GM23338 (cell line): ENCODE measurements at regions not wholly inside any gene's neighbourhood (a gene's known extent, or its start where the extent isn't known, plus 50 kb on each side); places are given as distances from the start of the nearest gene placed in this dataset.
A peak's percentile ranks its signal among the peaks of the same experiment; 100 is the strongest.

Experiments used
- ATAC-seq: fragments of 200-7000 bp; cut with Tn5 transposase; 3 replicates; pipeline ENCODE4 v1.9.1; 2020
- DNase-seq: peaks from one replicate; pipeline ENCODE4 v3.0.0-alpha.2; 2015; ENCODE audit warnings: low spot score
- H2AFZ ChIP-seq: fragments of 200-600 bp; sonication (generic); 2 replicates; pipeline ENCODE4 v1.8.0; 2016; ENCODE audit warnings: antibody characterized with exemption, mild to moderate bottlenecking, moderate library complexity
- H3F3A ChIP-seq: fragments of 200-600 bp; sonication (generic); replicated peaks from 2 replicates; pipeline ENCODE4 v1.8.0; 2017; ENCODE audit warnings: antibody characterized with exemption, mixed run types, low read depth
- H3K27ac ChIP-seq: fragments of 200-600 bp; sonication (generic); 2 replicates; pipeline ENCODE4 v1.6.1; 2016; ENCODE audit warnings: low read depth
- H3K27me3 ChIP-seq: fragments of 200-600 bp; sonication (generic); 2 replicates; pipeline ENCODE4 v1.8.0; 2016; ENCODE audit warnings: mild to moderate bottlenecking, mixed run types, moderate library complexity; ENCODE audit not compliant: insufficient read depth
- H3K36me3 ChIP-seq: fragments of 200-600 bp; sonication (generic); 2 replicates; pipeline ENCODE4 v1.8.0; 2016; ENCODE audit warnings: mild to moderate bottlenecking; ENCODE audit not compliant: insufficient read depth
- H3K4me1 ChIP-seq: fragments of 200-600 bp; sonication (generic); 2 replicates; pipeline ENCODE4 v1.8.0; 2016; ENCODE audit warnings: mild to moderate bottlenecking, moderate library complexity; ENCODE audit not compliant: insufficient read depth
- H3K4me2 ChIP-seq: fragments of 200-600 bp; sonication (generic); 2 replicates; pipeline ENCODE4 v1.7.1; 2017; ENCODE audit warnings: mixed run types
- H3K4me3 ChIP-seq: fragments of 200-600 bp; sonication (generic); 2 replicates; pipeline ENCODE4 v1.6.1; 2016; ENCODE audit warnings: mixed run types
- H3K79me2 ChIP-seq: fragments of 200-600 bp; sonication (generic); replicated peaks from 2 replicates; pipeline ENCODE4 v1.8.0; 2017; ENCODE audit warnings: mild to moderate bottlenecking; ENCODE audit not compliant: insufficient read depth
- H3K9me2 ChIP-seq: fragments of 200-600 bp; sonication (generic); 2 replicates; pipeline ENCODE4 v1.8.0; 2017; ENCODE audit not compliant: insufficient read depth
- H4K20me1 ChIP-seq: fragments of 200-600 bp; sonication (generic); replicated peaks from 2 replicates; pipeline ENCODE4 v1.8.0; 2017; ENCODE audit warnings: mild to moderate bottlenecking; ENCODE audit not compliant: insufficient read depth
- H3K27ac Mint-ChIP-seq: 2 replicates; pipeline ENCODE4 v1.8.0; 2020; ENCODE audit warnings: inconsistent platforms, mild to moderate bottlenecking, moderate library complexity, mixed read lengths
- H3K27me3 Mint-ChIP-seq: 3 replicates; pipeline ENCODE4 v1.8.0; 2022; ENCODE audit warnings: low read depth, mild to moderate bottlenecking, moderate library complexity, mixed read lengths, inconsistent platforms; ENCODE audit not compliant: insufficient read depth, poor library complexity
- H3K36me3 Mint-ChIP-seq: 3 replicates; pipeline ENCODE4 v1.8.0; 2021; ENCODE audit warnings: low read depth, mild to moderate bottlenecking, inconsistent platforms, moderate library complexity, mixed read lengths
- H3K4me1 Mint-ChIP-seq: 3 replicates; pipeline ENCODE4 v1.8.0; 2020; ENCODE audit warnings: mild to moderate bottlenecking, inconsistent platforms, mixed read lengths
- H3K4me3 Mint-ChIP-seq: 3 replicates; pipeline ENCODE4 v1.8.0; 2021; ENCODE audit warnings: moderate library complexity, mild to moderate bottlenecking, inconsistent platforms, mixed read lengths
- H3K9me3 Mint-ChIP-seq: 3 replicates; pipeline ENCODE4 v1.8.0; 2020; ENCODE audit warnings: moderate library complexity, mild to moderate bottlenecking, inconsistent platforms, mixed read lengths
- EZH2 ChIP-seq: fragments of 200-600 bp; sonication (generic); IDR thresholded peaks from one replicate; pipeline ENCODE4 v1.8.0; 2017; ENCODE audit warnings: antibody characterized with exemption, mild to moderate bottlenecking, low read depth; ENCODE audit not compliant: unreplicated experiment
- REST ChIP-seq: IDR thresholded peaks from one replicate; pipeline ENCODE4 v1.6.1; 2018; ENCODE audit warnings: antibody characterized with exemption; ENCODE audit not compliant: unreplicated experiment
- STAT1 ChIP-seq: IDR thresholded peaks from one replicate; pipeline ENCODE4 v1.6.1; 2016; ENCODE audit warnings: antibody characterized with exemption; ENCODE audit not compliant: unreplicated experiment
- ZNF114 ChIP-seq: fragments of 250-450 bp; sonication (Bioruptor Pico); IDR thresholded peaks from 2 replicates; pipeline ENCODE4 v1.5.0; 2020; ENCODE audit warnings: mild to moderate bottlenecking, moderate library complexity
- ZNF331 ChIP-seq: fragments of 250-450 bp; sonication (Bioruptor Pico); IDR thresholded peaks from 2 replicates; pipeline ENCODE4 v1.5.0; 2020; ENCODE audit warnings: low read depth, mild to moderate bottlenecking, moderate library complexity
- TF ChIP-seq, protein P1 (sequence below): fragments of 250-450 bp; sonication (Bioruptor Pico); IDR thresholded peaks from 2 replicates; pipeline ENCODE4 v1.5.0; 2020; ENCODE audit warnings: mild to moderate bottlenecking, moderate library complexity

GRCh38 chr22:23408321-23408720 is 171.8 kb downstream of the IGLL1 start (continued):
- TF ChIP-seq, protein P1, sequence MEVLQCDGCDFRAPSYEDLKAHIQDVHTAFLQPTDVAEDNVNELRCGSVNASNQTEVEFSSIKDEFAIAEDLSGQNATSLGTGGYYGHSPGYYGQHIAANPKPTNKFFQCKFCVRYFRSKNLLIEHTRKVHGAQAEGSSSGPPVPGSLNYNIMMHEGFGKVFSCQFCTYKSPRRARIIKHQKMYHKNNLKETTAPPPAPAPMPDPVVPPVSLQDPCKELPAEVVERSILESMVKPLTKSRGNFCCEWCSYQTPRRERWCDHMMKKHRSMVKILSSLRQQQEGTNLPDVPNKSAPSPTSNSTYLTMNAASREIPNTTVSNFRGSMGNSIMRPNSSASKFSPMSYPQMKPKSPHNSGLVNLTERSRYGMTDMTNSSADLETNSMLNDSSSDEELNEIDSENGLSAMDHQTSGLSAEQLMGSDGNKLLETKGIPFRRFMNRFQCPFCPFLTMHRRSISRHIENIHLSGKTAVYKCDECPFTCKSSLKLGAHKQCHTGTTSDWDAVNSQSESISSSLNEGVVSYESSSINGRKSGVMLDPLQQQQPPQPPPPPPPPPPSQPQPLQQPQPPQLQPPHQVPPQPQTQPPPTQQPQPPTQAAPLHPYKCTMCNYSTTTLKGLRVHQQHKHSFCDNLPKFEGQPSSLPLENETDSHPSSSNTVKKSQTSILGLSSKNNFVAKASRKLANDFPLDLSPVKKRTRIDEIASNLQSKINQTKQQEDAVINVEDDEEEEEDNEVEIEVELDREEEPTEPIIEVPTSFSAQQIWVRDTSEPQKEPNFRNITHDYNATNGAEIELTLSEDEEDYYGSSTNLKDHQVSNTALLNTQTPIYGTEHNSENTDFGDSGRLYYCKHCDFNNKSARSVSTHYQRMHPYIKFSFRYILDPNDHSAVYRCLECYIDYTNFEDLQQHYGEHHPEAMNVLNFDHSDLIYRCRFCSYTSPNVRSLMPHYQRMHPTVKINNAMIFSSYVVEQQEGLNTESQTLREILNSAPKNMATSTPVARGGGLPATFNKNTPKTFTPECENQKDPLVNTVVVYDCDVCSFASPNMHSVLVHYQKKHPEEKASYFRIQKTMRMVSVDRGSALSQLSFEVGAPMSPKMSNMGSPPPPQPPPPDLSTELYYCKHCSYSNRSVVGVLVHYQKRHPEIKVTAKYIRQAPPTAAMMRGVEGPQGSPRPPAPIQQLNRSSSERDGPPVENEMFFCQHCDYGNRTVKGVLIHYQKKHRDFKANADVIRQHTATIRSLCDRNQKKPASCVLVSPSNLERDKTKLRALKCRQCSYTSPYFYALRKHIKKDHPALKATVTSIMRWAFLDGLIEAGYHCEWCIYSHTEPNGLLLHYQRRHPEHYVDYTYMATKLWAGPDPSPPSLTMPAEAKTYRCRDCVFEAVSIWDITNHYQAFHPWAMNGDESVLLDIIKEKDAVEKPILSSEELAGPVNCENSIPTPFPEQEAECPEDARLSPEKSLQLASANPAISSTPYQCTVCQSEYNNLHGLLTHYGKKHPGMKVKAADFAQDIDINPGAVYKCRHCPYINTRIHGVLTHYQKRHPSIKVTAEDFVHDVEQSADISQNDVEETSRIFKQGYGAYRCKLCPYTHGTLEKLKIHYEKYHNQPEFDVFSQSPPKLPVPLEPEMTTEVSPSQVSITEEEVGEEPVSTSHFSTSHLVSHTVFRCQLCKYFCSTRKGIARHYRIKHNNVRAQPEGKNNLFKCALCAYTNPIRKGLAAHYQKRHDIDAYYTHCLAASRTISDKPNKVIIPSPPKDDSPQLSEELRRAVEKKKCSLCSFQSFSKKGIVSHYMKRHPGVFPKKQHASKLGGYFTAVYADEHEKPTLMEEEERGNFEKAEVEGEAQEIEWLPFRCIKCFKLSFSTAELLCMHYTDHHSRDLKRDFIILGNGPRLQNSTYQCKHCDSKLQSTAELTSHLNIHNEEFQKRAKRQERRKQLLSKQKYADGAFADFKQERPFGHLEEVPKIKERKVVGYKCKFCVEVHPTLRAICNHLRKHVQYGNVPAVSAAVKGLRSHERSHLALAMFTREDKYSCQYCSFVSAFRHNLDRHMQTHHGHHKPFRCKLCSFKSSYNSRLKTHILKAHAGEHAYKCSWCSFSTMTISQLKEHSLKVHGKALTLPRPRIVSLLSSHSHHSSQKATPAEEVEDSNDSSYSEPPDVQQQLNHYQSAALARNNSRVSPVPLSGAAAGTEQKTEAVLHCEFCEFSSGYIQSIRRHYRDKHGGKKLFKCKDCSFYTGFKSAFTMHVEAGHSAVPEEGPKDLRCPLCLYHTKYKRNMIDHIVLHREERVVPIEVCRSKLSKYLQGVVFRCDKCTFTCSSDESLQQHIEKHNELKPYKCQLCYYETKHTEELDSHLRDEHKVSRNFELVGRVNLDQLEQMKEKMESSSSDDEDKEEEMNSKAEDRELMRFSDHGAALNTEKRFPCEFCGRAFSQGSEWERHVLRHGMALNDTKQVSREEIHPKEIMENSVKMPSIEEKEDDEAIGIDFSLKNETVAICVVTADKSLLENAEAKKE (CRISPR knock-in tag), result no peak
- no peak for TF ChIP-seq ZNF114 (CRISPR knock-in tag)

DNA sequence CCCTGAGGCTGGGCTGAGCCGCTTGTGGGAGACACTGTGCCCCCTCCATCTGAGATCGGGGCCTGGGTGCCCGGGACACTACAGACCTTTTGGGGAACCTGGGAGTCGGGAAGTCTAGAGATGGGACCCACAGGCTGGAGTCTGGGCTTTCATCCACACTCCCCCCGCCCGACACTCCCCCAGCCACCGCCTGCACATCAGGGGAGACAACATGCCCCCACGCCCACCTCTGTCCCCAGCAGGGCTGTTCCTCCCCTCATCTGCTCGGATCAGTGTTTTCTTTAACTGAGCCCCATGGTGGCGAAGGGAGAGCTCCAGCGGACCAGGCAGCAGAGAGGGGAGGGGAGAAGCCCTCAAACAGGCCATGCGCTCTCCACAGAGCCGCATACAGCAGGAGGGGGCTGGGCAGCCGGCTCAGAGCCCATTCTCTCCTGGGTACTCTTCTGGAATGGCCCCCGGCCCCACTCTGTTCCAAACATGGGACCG is 174.7 kb downstream of the IGLL1 start:
- Histone ChIP-seq H3K9me2 (no peaks in the 10 kb centered on the region), H3K4me2 (no peak overlapping the region), H3K4me3 (no peak overlapping the region), H3K79me2 (no peaks in the 10 kb centered on the region), H3K4me1 (peaks cover 10% of the 10 kb centered on the region), H3K36me3 (no peaks in the 10 kb centered on the region), H3K27me3 (no peaks in the 10 kb centered on the region), H3F3A (no peaks in the 10 kb centered on the region), H3K27ac (no peak overlapping the region), H2AFZ (no peak overlapping the region), H4K20me1 (no peaks in the 10 kb centered on the region)
- H3K27ac Mint-ChIP-seq, result no peak overlapping the region
- H3K27me3 Mint-ChIP-seq, result peaks cover 15% of the 10 kb centered on the region
- ATAC-seq (peak; percentile 34), DNase-seq (no peak)
- peaks cover 12% of the 10 kb centered on the region for H3K4me1 Mint-ChIP-seq
- H3K36me3 Mint-ChIP-seq, result no peaks in the 10 kb centered on the region
- H3K4me3 Mint-ChIP-seq, result no peak overlapping the region
- no peaks in the 10 kb centered on the region for H3K9me3 Mint-ChIP-seq
- no peak for TF ChIP-seq ZNF331 (CRISPR knock-in tag)
- TF ChIP-seq ZNF114 (CRISPR knock-in tag), result no peak
- no peak for TF ChIP-seq REST
- no peak for TF ChIP-seq EZH2
- TF ChIP-seq STAT1, result no peak
- TF ChIP-seq, protein P1 (CRISPR knock-in tag), result no peak
